GM12873 (cell line): ENCODE measurements at regions not wholly inside any gene's neighbourhood (a gene's known extent, or its start where the extent isn't known, plus 50 kb on each side); places are given as distances from the start of the nearest gene placed in this dataset.

ENCODE experiments used
- CTCF ChIP-seq: IDR thresholded peaks from 2 replicates; pipeline ENCODE4 v1.5.1; 2012; ENCODE audit warnings: low read depth, mild to moderate bottlenecking, moderate library complexity, low read length, control low read depth; ENCODE audit not compliant: insufficient read depth; ENCODE audit errors: missing control alignments

GRCh38 chr1:55578646-55579045 is 363.5 kb upstream of the USP24 start:
- TF ChIP-seq CTCF: no peak

- no peak for TF ChIP-seq CTCF
These were observed 360.6 kb upstream of the USP24 start for GRCh38 chr1:55575571-55576279.

- TF ChIP-seq CTCF: no peak
These were observed 359.6 kb upstream of the USP24 start for GRCh38 chr1:55574691-55575225.

- TF ChIP-seq CTCF: no peak
These were observed 357.9 kb upstream of the USP24 start for GRCh38 chr1:55572878-55573734.

GRCh38 chr1:55571767-55572166 is 356.6 kb upstream of the USP24 start:
- no peak for TF ChIP-seq CTCF

- TF ChIP-seq CTCF: no peak
These were observed 354.3 kb upstream of the USP24 start for GRCh38 chr1:55569417-55569816.

GRCh38 chr1:55568732-55569131 is 353.6 kb upstream of the USP24 start:
- no peak for TF ChIP-seq CTCF
